SJSA1 (cell line): ENCODE measurements at regions not wholly inside any gene's neighbourhood (a gene's known extent, or its start where the extent isn't known, plus 50 kb on each side); places are given as distances from the start of the nearest gene placed in this dataset.
A peak's percentile ranks its signal among the peaks of the same experiment; 100 is the strongest.

Experiments
- DNase-seq, 2 experiments: peaks; one replicate each; pipeline ENCODE4 v3.0.0-alpha.2; 2015 to 2020; ENCODE audit warnings: low spot score in 2 of 2, low read depth in 1 of 2
- H3K27ac ChIP-seq: fragments of 250-450 bp; sonication (Bioruptor Pico); 2 replicates; pipeline ENCODE4 v1.5.1; 2020; ENCODE audit warnings: mild to moderate bottlenecking, moderate library complexity
- H3K27me3 ChIP-seq: fragments of 250-450 bp; sonication (Bioruptor Pico); replicated peaks from 2 replicates; pipeline ENCODE4 v1.5.1; 2020; ENCODE audit warnings: mild to moderate bottlenecking, moderate library complexity
- H3K36me3 ChIP-seq: fragments of 250-450 bp; sonication (Bioruptor Pico); 2 replicates; pipeline ENCODE4 v1.5.1; 2020; ENCODE audit warnings: mild to moderate bottlenecking
- H3K4me1 ChIP-seq: fragments of 250-450 bp; sonication (Bioruptor Pico); replicated peaks from 2 replicates; pipeline ENCODE4 v1.6.1; 2021; ENCODE audit warnings: mild to moderate bottlenecking
- H3K4me3 ChIP-seq: fragments of 250-450 bp; sonication (Bioruptor Pico); 2 replicates; pipeline ENCODE4 v1.5.1; 2020; ENCODE audit warnings: mild to moderate bottlenecking
- H3K9me3 ChIP-seq: fragments of 250-450 bp; sonication (Bioruptor Pico); replicated peaks from 2 replicates; pipeline ENCODE4 v1.5.1; 2020; ENCODE audit warnings: mild to moderate bottlenecking

- no peak for DNase-seq
These were observed 383.5 kb downstream of the MATN1 start for GRCh38 chr1:30339866-30340265.

GRCh38 chr1:30338765-30339164 is 384.6 kb downstream of the MATN1 start:
- no peaks in the 10 kb centered on the region for H3K36me3 ChIP-seq
- DNase-seq: no peak
- H3K4me3 ChIP-seq: no peak overlapping the region
- no peaks in the 10 kb centered on the region; the same call in 1 of the 2 replicates for H3K27me3 ChIP-seq
- no peaks in the 10 kb centered on the region for H3K9me3 ChIP-seq
- no peaks in the 10 kb centered on the region for H3K4me1 ChIP-seq
- no peak overlapping the region for H3K27ac ChIP-seq

More at GRCh38 chr1:30339866-30340265, 383.5 kb downstream of the MATN1 start:
- Histone ChIP-seq H3K36me3 (no peaks in the 10 kb centered on the region), H3K4me3 (no peak overlapping the region), H3K27me3 (no peaks in the 10 kb centered on the region; the same call in 1 of the 2 replicates), H3K27ac (no peak overlapping the region), H3K9me3 (no peaks in the 10 kb centered on the region), H3K4me1 (no peaks in the 10 kb centered on the region)

GRCh38 chr1:30337324-30337620 is 386.1 kb downstream of the MATN1 start:
- H3K27ac ChIP-seq: no peak overlapping the region
- no peaks in the 10 kb centered on the region for H3K9me3 ChIP-seq
- no peaks in the 10 kb centered on the region for H3K36me3 ChIP-seq
- DNase-seq: no peak
- no peak overlapping the region for H3K4me3 ChIP-seq
- no peaks in the 10 kb centered on the region; the same call in 1 of the 2 replicates for H3K27me3 ChIP-seq
- no peaks in the 10 kb centered on the region for H3K4me1 ChIP-seq

GRCh38 chr1:30336550-30337323 is 386.6 kb downstream of the MATN1 start:
- Histone ChIP-seq H3K4me1 (no peaks in the 10 kb centered on the region), H3K9me3 (no peaks in the 10 kb centered on the region), H3K27me3 (no peaks in the 10 kb centered on the region; the same call in 1 of the 2 replicates), H3K27ac (no peak overlapping the region), H3K36me3 (no peaks in the 10 kb centered on the region), H3K4me3 (no peak overlapping the region)
- DNase-seq: no peak

GRCh38 chr1:30335997-30336390 is 387.4 kb downstream of the MATN1 start:
- H3K27ac ChIP-seq: no peak overlapping the region
- H3K9me3 ChIP-seq: no peaks in the 10 kb centered on the region
- no peaks in the 10 kb centered on the region for H3K27me3 ChIP-seq
- no peak for DNase-seq
- no peak overlapping the region for H3K4me3 ChIP-seq
- H3K4me1 ChIP-seq: no peaks in the 10 kb centered on the region
- no peaks in the 10 kb centered on the region for H3K36me3 ChIP-seq

GRCh38 chr1:30335389-30335996 is 387.9 kb downstream of the MATN1 start:
- no peak for DNase-seq
- H3K4me1 ChIP-seq: no peaks in the 10 kb centered on the region

GRCh38 chr1:30334767-30335166 is 388.6 kb downstream of the MATN1 start:
- H3K9me3 ChIP-seq: no peaks in the 10 kb centered on the region
- H3K4me1 ChIP-seq: no peaks in the 10 kb centered on the region
- no peak overlapping the region for H3K27ac ChIP-seq
- DNase-seq: no peak
- no peaks in the 10 kb centered on the region for H3K36me3 ChIP-seq
- H3K27me3 ChIP-seq: no peaks in the 10 kb centered on the region
- no peak overlapping the region for H3K4me3 ChIP-seq

More at GRCh38 chr1:30335389-30335996, 387.9 kb downstream of the MATN1 start:
- no peaks in the 10 kb centered on the region for H3K27me3 ChIP-seq
- H3K27ac ChIP-seq: no peak overlapping the region
- H3K9me3 ChIP-seq: no peaks in the 10 kb centered on the region
- H3K4me3 ChIP-seq: no peak overlapping the region
- H3K36me3 ChIP-seq: no peaks in the 10 kb centered on the region

- Histone ChIP-seq H3K4me1 (no peaks in the 10 kb centered on the region), H3K4me3 (no peak overlapping the region), H3K27me3 (no peaks in the 10 kb centered on the region), H3K27ac (no peak overlapping the region), H3K36me3 (no peaks in the 10 kb centered on the region), H3K9me3 (no peaks in the 10 kb centered on the region)
- no peak for DNase-seq
These were observed 391.0 kb downstream of the MATN1 start for GRCh38 chr1:30332116-30333094.

GRCh38 chr1:30331415-30332065 is 391.8 kb downstream of the MATN1 start:
- no peak for DNase-seq
- H3K4me3 ChIP-seq: no peak overlapping the region
- no peaks in the 10 kb centered on the region for H3K9me3 ChIP-seq
- no peaks in the 10 kb centered on the region for H3K36me3 ChIP-seq
- no peaks in the 10 kb centered on the region for H3K4me1 ChIP-seq
- H3K27me3 ChIP-seq: no peaks in the 10 kb centered on the region
- H3K27ac ChIP-seq: no peak overlapping the region

GRCh38 chr1:30330644-30331043 is 392.7 kb downstream of the MATN1 start:
- Histone ChIP-seq H3K27ac (no peak overlapping the region), H3K4me1 (no peaks in the 10 kb centered on the region), H3K4me3 (no peak overlapping the region), H3K27me3 (no peaks in the 10 kb centered on the region), H3K36me3 (no peaks in the 10 kb centered on the region), H3K9me3 (no peaks in the 10 kb centered on the region)
- DNase-seq: no peak

- no peaks in the 10 kb centered on the region for H3K36me3 ChIP-seq
- DNase-seq: peak in 1 of 2 experiments; percentile 31
- H3K9me3 ChIP-seq: no peaks in the 10 kb centered on the region
- no peaks in the 10 kb centered on the region for H3K4me1 ChIP-seq
- H3K27me3 ChIP-seq: no peaks in the 10 kb centered on the region
- no peak overlapping the region for H3K4me3 ChIP-seq
- H3K27ac ChIP-seq: no peak overlapping the region
These were observed 393.4 kb downstream of the MATN1 start for GRCh38 chr1:30329802-30330557.

- H3K9me3 ChIP-seq: no peaks in the 10 kb centered on the region
- no peaks in the 10 kb centered on the region for H3K36me3 ChIP-seq
- no peaks in the 10 kb centered on the region for H3K27me3 ChIP-seq
- H3K4me1 ChIP-seq: no peaks in the 10 kb centered on the region
- DNase-seq: no peak
- no peak overlapping the region for H3K27ac ChIP-seq
- no peak overlapping the region for H3K4me3 ChIP-seq
These were observed 394.1 kb downstream of the MATN1 start for GRCh38 chr1:30329263-30329753.
